ENCODE measurements at regions not wholly inside any gene's neighbourhood (a gene's known extent, or its start where the extent isn't known, plus 50 kb on each side); places are given as distances from the start of the nearest gene placed in this dataset.

GRCh38 chrX:97931586-97931985 is 1047.9 kb downstream of the RPA4 start:
- H3K27me3 ChIP-seq (ENCODE audit: control insufficient read depth, insufficient read depth, low read length) = no peaks in the 10 kb centered on the region
- no peak for DNase-seq (ENCODE audit: low read depth)
- no peaks in the 10 kb centered on the region for H3K36me3 ChIP-seq (ENCODE audit: control insufficient read depth, insufficient read depth, low read length)
- no peak for TF ChIP-seq CTCF (IDR thresholded peaks at IDR 0.05; ENCODE audit: insufficient read depth, low read length, severe bottlenecking)
- H3K4me3 ChIP-seq (ENCODE audit: low read depth, low read length) = no peak overlapping the region
- no peak for FAIRE-seq

GRCh38 chrX:97936296-97936695 is 1052.6 kb downstream of the RPA4 start:
- FAIRE-seq = no peak
- H3K27me3 ChIP-seq (ENCODE audit: control insufficient read depth, insufficient read depth, low read length) = no peaks in the 10 kb centered on the region

GRCh38 chrX:97938706-97939105 is 1055.0 kb downstream of the RPA4 start:
- DNase-seq (ENCODE audit: low read depth) (no peak), FAIRE-seq (no peak)
- Histone ChIP-seq H3K4me3 (ENCODE audit: low read depth, low read length) (no peak overlapping the region), H3K36me3 (ENCODE audit: control insufficient read depth, insufficient read depth, low read length) (no peaks in the 10 kb centered on the region), H3K27me3 (ENCODE audit: control insufficient read depth, insufficient read depth, low read length) (no peaks in the 10 kb centered on the region)
- TF ChIP-seq CTCF (IDR thresholded peaks at IDR 0.05; ENCODE audit: insufficient read depth, low read length, severe bottlenecking) = no peak

More at GRCh38 chrX:97936296-97936695, 1052.6 kb downstream of the RPA4 start:
- no peak for DNase-seq (ENCODE audit: low read depth)
- no peaks in the 10 kb centered on the region for H3K36me3 ChIP-seq (ENCODE audit: control insufficient read depth, insufficient read depth, low read length)
- no peak for TF ChIP-seq CTCF (IDR thresholded peaks at IDR 0.05; ENCODE audit: insufficient read depth, low read length, severe bottlenecking)
- H3K4me3 ChIP-seq (ENCODE audit: low read depth, low read length) = no peak overlapping the region

GRCh38 chrX:97968376-97969163 is 1084.9 kb downstream of the RPA4 start:
- H3K36me3 ChIP-seq (ENCODE audit: control insufficient read depth, insufficient read depth, low read length) = no peaks in the 10 kb centered on the region
- H3K27me3 ChIP-seq (ENCODE audit: control insufficient read depth, insufficient read depth, low read length) = no peaks in the 10 kb centered on the region
- no peak for TF ChIP-seq CTCF (IDR thresholded peaks at IDR 0.05; ENCODE audit: insufficient read depth, low read length, severe bottlenecking)
- no peak for DNase-seq (ENCODE audit: low read depth)
- H3K4me3 ChIP-seq (ENCODE audit: low read depth, low read length) = no peak overlapping the region
- no peak for FAIRE-seq

GRCh38 chrX:97984641-97985040 is 1100.9 kb downstream of the RPA4 start:
- FAIRE-seq = no peak
- DNase-seq (ENCODE audit: low read depth) = peak; percentile 85
- Histone ChIP-seq H3K36me3 (ENCODE audit: control insufficient read depth, insufficient read depth, low read length) (no peaks in the 10 kb centered on the region), H3K4me3 (ENCODE audit: low read depth, low read length) (no peak overlapping the region), H3K27me3 (ENCODE audit: control insufficient read depth, insufficient read depth, low read length) (no peaks in the 10 kb centered on the region)
- TF ChIP-seq CTCF (IDR thresholded peaks at IDR 0.05; ENCODE audit: insufficient read depth, low read length, severe bottlenecking) = no peak

- H3K4me3 ChIP-seq (ENCODE audit: low read depth, low read length) = no peak overlapping the region
- H3K27me3 ChIP-seq (ENCODE audit: control insufficient read depth, insufficient read depth, low read length) = no peaks in the 10 kb centered on the region
- FAIRE-seq = no peak
- no peaks in the 10 kb centered on the region for H3K36me3 ChIP-seq (ENCODE audit: control insufficient read depth, insufficient read depth, low read length)
- TF ChIP-seq CTCF (IDR thresholded peaks at IDR 0.05; ENCODE audit: insufficient read depth, low read length, severe bottlenecking) = no peak
- no peak for DNase-seq (ENCODE audit: low read depth)
Observed at GRCh38 chrX:97985096-97985495, 1101.4 kb downstream of the RPA4 start.
